Astrocyte (in vitro differentiated cells and primary cell): ENCODE measurements at regions not wholly inside any gene's neighbourhood (a gene's known extent, or its start where the extent isn't known, plus 50 kb on each side); places are given as distances from the start of the nearest gene placed in this dataset.
"Not testable (repeated sequence)": the region's sequence is repeated elsewhere in the genome, so short reads cannot be mapped to it uniquely, and the experiment has no call there.

Experiments
- EZH2 ChIP-seq: IDR thresholded peaks from 2 replicates; pipeline ENCODE4 v1.6.1; 2012; ENCODE audit warnings: mild to moderate bottlenecking, low read length, inconsistent platforms; ENCODE audit not compliant: insufficient read depth
- TF ChIP-seq, protein P1 (sequence below): IDR thresholded peaks from 2 replicates; pipeline ENCODE4 v1.5.1; 2011; ENCODE audit warnings: low read depth, mild to moderate bottlenecking, inconsistent platforms, low read length, moderate library complexity; ENCODE audit not compliant: insufficient read depth

DNA sequence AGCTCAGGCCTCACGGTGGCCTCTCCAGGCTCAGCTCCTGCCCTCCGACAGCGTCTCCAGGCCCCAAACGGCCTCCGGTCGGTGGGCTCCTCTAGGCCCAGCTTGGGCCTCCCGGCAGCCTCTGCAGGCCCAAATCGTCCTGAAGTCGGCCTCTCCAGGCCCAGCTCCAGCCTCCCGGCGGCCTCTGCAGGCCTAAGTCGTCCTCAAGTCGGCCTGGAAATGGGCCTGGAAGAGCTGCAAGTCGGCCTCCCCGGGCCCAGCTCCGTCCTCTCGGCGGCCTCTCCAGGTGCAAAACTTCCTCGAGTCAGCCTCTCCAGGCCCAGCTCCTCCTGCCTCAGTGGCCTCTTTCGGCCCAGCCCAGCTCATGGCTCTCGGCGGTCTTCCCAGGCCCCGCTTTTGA, 156.2 kb upstream of the CDK13 start:
- TF ChIP-seq, protein P1, sequence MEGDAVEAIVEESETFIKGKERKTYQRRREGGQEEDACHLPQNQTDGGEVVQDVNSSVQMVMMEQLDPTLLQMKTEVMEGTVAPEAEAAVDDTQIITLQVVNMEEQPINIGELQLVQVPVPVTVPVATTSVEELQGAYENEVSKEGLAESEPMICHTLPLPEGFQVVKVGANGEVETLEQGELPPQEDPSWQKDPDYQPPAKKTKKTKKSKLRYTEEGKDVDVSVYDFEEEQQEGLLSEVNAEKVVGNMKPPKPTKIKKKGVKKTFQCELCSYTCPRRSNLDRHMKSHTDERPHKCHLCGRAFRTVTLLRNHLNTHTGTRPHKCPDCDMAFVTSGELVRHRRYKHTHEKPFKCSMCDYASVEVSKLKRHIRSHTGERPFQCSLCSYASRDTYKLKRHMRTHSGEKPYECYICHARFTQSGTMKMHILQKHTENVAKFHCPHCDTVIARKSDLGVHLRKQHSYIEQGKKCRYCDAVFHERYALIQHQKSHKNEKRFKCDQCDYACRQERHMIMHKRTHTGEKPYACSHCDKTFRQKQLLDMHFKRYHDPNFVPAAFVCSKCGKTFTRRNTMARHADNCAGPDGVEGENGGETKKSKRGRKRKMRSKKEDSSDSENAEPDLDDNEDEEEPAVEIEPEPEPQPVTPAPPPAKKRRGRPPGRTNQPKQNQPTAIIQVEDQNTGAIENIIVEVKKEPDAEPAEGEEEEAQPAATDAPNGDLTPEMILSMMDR = not testable (repeated sequence)
- TF ChIP-seq EZH2 = not testable (repeated sequence)
